ENCODE measurements at regions not wholly inside any gene's neighbourhood (a gene's known extent, or its start where the extent isn't known, plus 50 kb on each side); places are given as distances from the start of the nearest gene placed in this dataset.

- TF ChIP-seq CTCF (tag by site-specific recombination; IDR thresholded peaks at IDR 0.05) (no peak), SP7 (tag by site-specific recombination; IDR thresholded peaks at IDR 0.05) (no peak), ZNF202 (tag by site-specific recombination; IDR thresholded peaks at IDR 0.05; ENCODE audit: borderline replicate concordance) (no peak), KLF1 (tag by site-specific recombination; IDR thresholded peaks at IDR 0.05) (no peak), GFI1B (tag by site-specific recombination; IDR thresholded peaks at IDR 0.05) (no peak), ZNF16 (tag by site-specific recombination; IDR thresholded peaks at IDR 0.05; ENCODE audit: low read depth) (no peak)
Observed at GRCh38 chr16:7021653-7022275, 310.9 kb upstream of the RBFOX1 start.

Measured in HEK293 (cell line).